Epithelial cell of esophagus (primary cell): ENCODE measurements at regions not wholly inside any gene's neighbourhood (a gene's known extent, or its start where the extent isn't known, plus 50 kb on each side); places are given as distances from the start of the nearest gene placed in this dataset.

Source experiments
- DNase-seq: peaks from one replicate; pipeline ENCODE4 v3.0.0; 2010; ENCODE audit warnings: low read depth
- H3K4me3 ChIP-seq: 2 replicates; pipeline ENCODE4 v1.5.1; 2011; ENCODE audit warnings: mild to moderate bottlenecking, low read length, control low read depth
- CTCF ChIP-seq: IDR thresholded peaks from 2 replicates; pipeline ENCODE4 v1.5.1; 2011; ENCODE audit warnings: low read depth, mild to moderate bottlenecking, low read length, control low read depth, inconsistent platforms; ENCODE audit not compliant: insufficient read depth; ENCODE audit errors: missing control alignments

- DNase-seq: no peak
- no peak overlapping the region for H3K4me3 ChIP-seq
- TF ChIP-seq CTCF: no peak
Measured at GRCh38 chr4:110907801-110908313, 285.0 kb upstream of the PITX2 start.

GRCh38 chr4:110914791-110915190 lies 291.9 kb upstream of the PITX2 start:
- DNase-seq: no peak
- no peak overlapping the region for H3K4me3 ChIP-seq
- TF ChIP-seq CTCF: no peak

- no peak for TF ChIP-seq CTCF
- H3K4me3 ChIP-seq: no peak overlapping the region
- no peak for DNase-seq
Measured at GRCh38 chr4:110915301-110915700, 292.4 kb upstream of the PITX2 start.

GRCh38 chr4:110916505-110916904 lies 293.6 kb upstream of the PITX2 start:
- no peak for TF ChIP-seq CTCF
- no peak overlapping the region for H3K4me3 ChIP-seq
- DNase-seq: no peak

GRCh38 chr4:110917835-110918234 lies 295.0 kb upstream of the PITX2 start:
- no peak for TF ChIP-seq CTCF
- H3K4me3 ChIP-seq: no peak overlapping the region
- DNase-seq: no peak

GRCh38 chr4:110920990-110921389 lies 298.1 kb upstream of the PITX2 start:
- TF ChIP-seq CTCF: no peak
- no peak overlapping the region for H3K4me3 ChIP-seq
- DNase-seq: no peak

GRCh38 chr4:110924761-110925160 lies 301.9 kb upstream of the PITX2 start:
- no peak overlapping the region for H3K4me3 ChIP-seq
- no peak for DNase-seq
- TF ChIP-seq CTCF: no peak
